GM12875 (cell line): ENCODE measurements at regions not wholly inside any gene's neighbourhood (a gene's known extent, or its start where the extent isn't known, plus 50 kb on each side); places are given as distances from the start of the nearest gene placed in this dataset.
"Not testable (repeated sequence)": the region's sequence is repeated elsewhere in the genome, so short reads cannot be mapped to it uniquely, and the experiment has no call there.

Source experiments
- H3K4me3 ChIP-seq: one replicate; pipeline ENCODE4 v1.5.1; 2011; ENCODE audit warnings: low read depth, low read length, control low read depth
- TF ChIP-seq, protein P1 (sequence below): IDR thresholded peaks from 2 replicates; pipeline ENCODE4 v1.5.1; 2011; ENCODE audit warnings: low read depth, mild to moderate bottlenecking, control low read depth, inconsistent platforms, low read length, moderate library complexity, borderline replicate concordance; ENCODE audit not compliant: insufficient read depth

DNA sequence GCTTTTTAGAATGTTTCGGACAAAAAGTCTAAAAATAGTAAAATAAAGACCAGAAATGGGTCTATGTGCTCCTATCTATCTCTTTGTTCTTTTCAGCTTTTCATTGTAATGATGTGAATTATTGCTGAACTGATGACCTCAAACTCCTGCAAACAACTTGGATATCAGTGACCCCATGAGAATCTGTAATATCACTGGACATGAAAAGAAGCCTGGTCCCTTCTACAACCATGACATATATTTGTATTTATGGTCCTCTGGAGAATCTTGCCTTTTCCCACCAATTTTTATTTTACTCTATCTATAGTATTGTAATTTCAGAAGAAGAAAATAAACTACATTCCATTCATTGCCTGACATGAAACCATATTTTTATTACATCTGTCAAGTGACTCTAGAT lies 740.7 kb upstream of the CA10 start:
- TF ChIP-seq, protein P1, sequence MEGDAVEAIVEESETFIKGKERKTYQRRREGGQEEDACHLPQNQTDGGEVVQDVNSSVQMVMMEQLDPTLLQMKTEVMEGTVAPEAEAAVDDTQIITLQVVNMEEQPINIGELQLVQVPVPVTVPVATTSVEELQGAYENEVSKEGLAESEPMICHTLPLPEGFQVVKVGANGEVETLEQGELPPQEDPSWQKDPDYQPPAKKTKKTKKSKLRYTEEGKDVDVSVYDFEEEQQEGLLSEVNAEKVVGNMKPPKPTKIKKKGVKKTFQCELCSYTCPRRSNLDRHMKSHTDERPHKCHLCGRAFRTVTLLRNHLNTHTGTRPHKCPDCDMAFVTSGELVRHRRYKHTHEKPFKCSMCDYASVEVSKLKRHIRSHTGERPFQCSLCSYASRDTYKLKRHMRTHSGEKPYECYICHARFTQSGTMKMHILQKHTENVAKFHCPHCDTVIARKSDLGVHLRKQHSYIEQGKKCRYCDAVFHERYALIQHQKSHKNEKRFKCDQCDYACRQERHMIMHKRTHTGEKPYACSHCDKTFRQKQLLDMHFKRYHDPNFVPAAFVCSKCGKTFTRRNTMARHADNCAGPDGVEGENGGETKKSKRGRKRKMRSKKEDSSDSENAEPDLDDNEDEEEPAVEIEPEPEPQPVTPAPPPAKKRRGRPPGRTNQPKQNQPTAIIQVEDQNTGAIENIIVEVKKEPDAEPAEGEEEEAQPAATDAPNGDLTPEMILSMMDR, result no peak
- no peak overlapping the region for H3K4me3 ChIP-seq

GRCh38 chr17:52895272-52895671 lies 736.8 kb upstream of the CA10 start:
- TF ChIP-seq, protein P1, result no peak
- H3K4me3 ChIP-seq, result no peak overlapping the region

GRCh38 chr17:52892334-52892733 lies 733.8 kb upstream of the CA10 start:
- TF ChIP-seq, protein P1, result no peak
- H3K4me3 ChIP-seq, result no peak overlapping the region

GRCh38 chr17:52885882-52886281 lies 727.4 kb upstream of the CA10 start:
- H3K4me3 ChIP-seq, result no peak overlapping the region
- TF ChIP-seq, protein P1, result no peak

DNA sequence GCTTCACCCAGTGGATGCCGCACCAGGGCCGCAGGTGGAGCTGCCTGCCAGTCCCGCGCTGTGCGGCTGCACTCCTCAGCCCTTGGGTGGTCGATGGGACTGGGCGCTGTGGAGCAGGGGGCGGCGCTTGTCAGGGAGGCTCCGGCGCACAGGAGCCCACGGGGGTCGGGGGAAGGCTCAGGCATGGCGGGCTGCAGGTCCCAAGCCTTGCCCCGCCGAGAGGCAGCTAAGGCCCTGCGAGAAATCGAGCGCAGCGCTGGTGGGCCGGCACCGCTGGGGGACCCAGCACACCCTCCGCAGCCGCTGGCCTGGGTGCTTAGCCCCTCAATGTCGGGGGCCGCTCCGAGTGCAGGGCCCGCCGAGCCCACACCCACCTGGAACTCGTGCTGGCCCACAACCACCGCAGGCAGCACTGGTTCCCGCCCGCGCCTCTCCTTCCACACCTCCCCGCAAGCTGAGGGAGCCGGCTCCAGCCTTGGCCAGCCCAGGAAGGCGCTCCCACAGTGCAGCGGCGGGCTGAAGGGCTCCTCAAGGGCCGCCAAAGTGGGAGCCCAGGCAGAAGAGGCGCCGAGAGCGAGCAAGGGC lies 725.5 kb upstream of the CA10 start:
- H3K4me3 ChIP-seq, result not testable (repeated sequence)

GRCh38 chr17:52846767-52847166 lies 688.3 kb upstream of the CA10 start:
- not testable (repeated sequence) for H3K4me3 ChIP-seq

DNA sequence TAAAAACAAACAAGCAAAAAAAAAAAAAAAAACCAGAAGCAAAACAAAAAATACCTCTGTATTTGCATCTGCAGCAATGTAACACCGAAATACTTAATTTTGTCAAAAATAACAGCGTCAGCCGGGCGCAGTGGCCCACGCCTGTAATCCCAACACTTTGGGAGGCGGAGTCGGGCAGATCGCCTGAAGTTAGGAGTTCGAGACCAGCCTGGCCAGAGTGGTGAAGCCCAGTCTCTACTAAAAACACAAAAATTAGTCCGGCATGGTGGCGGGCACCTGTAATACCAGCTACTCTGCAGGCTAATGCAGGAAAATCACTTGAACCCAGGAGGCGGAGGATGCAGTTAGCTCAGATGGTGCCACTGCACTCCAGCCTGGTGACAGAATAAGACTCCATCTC lies 683.5 kb upstream of the CA10 start:
- TF ChIP-seq, protein P1, result no peak
- no peak overlapping the region for H3K4me3 ChIP-seq

- TF ChIP-seq, protein P1, result no peak
- H3K4me3 ChIP-seq, result no peak overlapping the region
Measured at GRCh38 chr17:52837492-52837891, 679.0 kb upstream of the CA10 start.
